ENCODE measurements at regions not wholly inside any gene's neighbourhood (a gene's known extent, or its start where the extent isn't known, plus 50 kb on each side); places are given as distances from the start of the nearest gene placed in this dataset.
"Not testable (repeated sequence)": the region's sequence is repeated elsewhere in the genome, so short reads cannot be mapped to it uniquely, and the experiment has no call there.

GRCh38 chr17:83205387-83206035 lies 126.1 kb downstream of the METRNL start:
- H3K9me3 ChIP-seq; H3K27ac ChIP-seq; H3K27me3 ChIP-seq; in situ Hi-C loops (cut with MboI; ENCODE audit: low pct_ligation_motif_present in 1 of 4, low pct_unique_long_range_greater_than_20kb in 1 of 4, low sequenced_read_pairs in 3 of 4); H3K4me3 ChIP-seq; H3K36me3 ChIP-seq; intact Hi-C loops (cut with DNase I; ENCODE audit: low total_unique reads): not testable (repeated sequence)
- H3K4me1 ChIP-seq, result peaks cover 0 to 12% (median 3%) of the 10 kb centered on the region in 4 donors
- TF ChIP-seq CTCF (IDR thresholded peaks at IDR 0.05), result peak; percentile 65 to 85 (median 71)
- DNase-seq, result peak; percentile 70
- 54% methylated on average over 25 of the region's 50 CpGs; no CpG with 5 or more reads in 1 of the 2 donors for WGBS, 2 donors (ENCODE audit: low coverage in 1 of 2)

- H3K4me3 ChIP-seq; H3K36me3 ChIP-seq; H3K4me1 ChIP-seq; DNase-seq; in situ Hi-C loops (cut with MboI; ENCODE audit: low pct_ligation_motif_present in 1 of 4, low pct_unique_long_range_greater_than_20kb in 1 of 4, low sequenced_read_pairs in 3 of 4); H3K9me3 ChIP-seq; intact Hi-C loops (cut with DNase I; ENCODE audit: low total_unique reads); H3K27me3 ChIP-seq; H3K27ac ChIP-seq: not testable (repeated sequence)
- WGBS, 2 donors (ENCODE audit: low coverage in 1 of 2), result 81 to 98% methylated on average over 3 of the region's 3 CpGs
- peak in 1 of 5 experiments; percentile 29 for TF ChIP-seq CTCF (IDR thresholded peaks at IDR 0.05)
Measured at GRCh38 chr17:83206036-83206394, 126.6 kb downstream of the METRNL start.

- H3K27ac ChIP-seq; DNase-seq; H3K9me3 ChIP-seq; H3K4me1 ChIP-seq; intact Hi-C loops (cut with DNase I; ENCODE audit: low total_unique reads); H3K27me3 ChIP-seq; in situ Hi-C loops (cut with MboI; ENCODE audit: low pct_ligation_motif_present in 1 of 4, low pct_unique_long_range_greater_than_20kb in 1 of 4, low sequenced_read_pairs in 3 of 4); H3K4me3 ChIP-seq; H3K36me3 ChIP-seq: not testable (repeated sequence)
- WGBS, 2 donors (ENCODE audit: low coverage in 1 of 2), result 68% methylated on average over 6 of the region's 15 CpGs; no CpG with 5 or more reads in 1 of the 2 donors
Measured at GRCh38 chr17:83206819-83207588, 127.6 kb downstream of the METRNL start.

- intact Hi-C loops (cut with DNase I; ENCODE audit: low total_unique reads); DNase-seq; H3K9me3 ChIP-seq; H3K27ac ChIP-seq; H3K27me3 ChIP-seq; H3K4me3 ChIP-seq; H3K4me1 ChIP-seq; in situ Hi-C loops (cut with MboI; ENCODE audit: low pct_ligation_motif_present in 1 of 4, low pct_unique_long_range_greater_than_20kb in 1 of 4, low sequenced_read_pairs in 3 of 4); H3K36me3 ChIP-seq: not testable (repeated sequence)
- no CpG with 5 or more reads among the region's 1 CpG for WGBS, 2 donors (ENCODE audit: low coverage in 1 of 2)
Measured at GRCh38 chr17:83247001-83247400, 167.6 kb downstream of the METRNL start.
